ENCODE measurements at regions not wholly inside any gene's neighbourhood (a gene's known extent, or its start where the extent isn't known, plus 50 kb on each side); places are given as distances from the start of the nearest gene placed in this dataset.

- no peaks in the 10 kb centered on the region for H3K9me3 Mint-ChIP-seq (ENCODE audit: unreplicated experiment)
- no peak overlapping the region for H3K27ac Mint-ChIP-seq (ENCODE audit: unreplicated experiment)
- no peaks in the 10 kb centered on the region for H3K27me3 Mint-ChIP-seq (ENCODE audit: unreplicated experiment)
- no peak overlapping the region for H3K4me3 Mint-ChIP-seq (ENCODE audit: unreplicated experiment)
- H3K36me3 Mint-ChIP-seq (ENCODE audit: low read depth, unreplicated experiment), result no peaks in the 10 kb centered on the region
- no peak for DNase-seq (ENCODE audit: low spot score)
- H3K4me1 Mint-ChIP-seq (ENCODE audit: unreplicated experiment), result no peaks in the 10 kb centered on the region
- no peak for TF ChIP-seq CTCF (IDR thresholded peaks at IDR 0.05; ENCODE audit: unreplicated experiment)
These were observed 1943.7 kb downstream of the NCAM2 start for GRCh38 chr21:22941779-22942490.

- no peaks in the 10 kb centered on the region for H3K4me1 Mint-ChIP-seq (ENCODE audit: unreplicated experiment)
- H3K27ac Mint-ChIP-seq (ENCODE audit: unreplicated experiment), result no peak overlapping the region
- H3K4me3 Mint-ChIP-seq (ENCODE audit: unreplicated experiment), result no peak overlapping the region
- no peak for TF ChIP-seq CTCF (IDR thresholded peaks at IDR 0.05; ENCODE audit: unreplicated experiment)
- H3K9me3 Mint-ChIP-seq (ENCODE audit: unreplicated experiment), result no peaks in the 10 kb centered on the region
- H3K36me3 Mint-ChIP-seq (ENCODE audit: low read depth, unreplicated experiment), result no peaks in the 10 kb centered on the region
- no peak for DNase-seq (ENCODE audit: low spot score)
- H3K27me3 Mint-ChIP-seq (ENCODE audit: unreplicated experiment), result no peaks in the 10 kb centered on the region
These were observed 1957.3 kb downstream of the NCAM2 start for GRCh38 chr21:22955559-22955958.

- H3K9me3 Mint-ChIP-seq (ENCODE audit: unreplicated experiment), result no peaks in the 10 kb centered on the region
- DNase-seq (ENCODE audit: low spot score), result no peak
- no peaks in the 10 kb centered on the region for H3K4me1 Mint-ChIP-seq (ENCODE audit: unreplicated experiment)
- TF ChIP-seq CTCF (IDR thresholded peaks at IDR 0.05; ENCODE audit: unreplicated experiment), result no peak
- no peak overlapping the region for H3K27ac Mint-ChIP-seq (ENCODE audit: unreplicated experiment)
- no peaks in the 10 kb centered on the region for H3K36me3 Mint-ChIP-seq (ENCODE audit: low read depth, unreplicated experiment)
- no peaks in the 10 kb centered on the region for H3K27me3 Mint-ChIP-seq (ENCODE audit: unreplicated experiment)
- no peak overlapping the region for H3K4me3 Mint-ChIP-seq (ENCODE audit: unreplicated experiment)
These were observed 1963.0 kb downstream of the NCAM2 start for GRCh38 chr21:22961258-22961657.

- H3K27ac Mint-ChIP-seq (ENCODE audit: unreplicated experiment), result no peak overlapping the region
- no peak for TF ChIP-seq CTCF (IDR thresholded peaks at IDR 0.05; ENCODE audit: unreplicated experiment)
- no peaks in the 10 kb centered on the region for H3K27me3 Mint-ChIP-seq (ENCODE audit: unreplicated experiment)
- H3K4me3 Mint-ChIP-seq (ENCODE audit: unreplicated experiment), result no peak overlapping the region
- DNase-seq (ENCODE audit: low spot score), result no peak
- H3K9me3 Mint-ChIP-seq (ENCODE audit: unreplicated experiment), result no peaks in the 10 kb centered on the region
- no peaks in the 10 kb centered on the region for H3K36me3 Mint-ChIP-seq (ENCODE audit: low read depth, unreplicated experiment)
- H3K4me1 Mint-ChIP-seq (ENCODE audit: unreplicated experiment), result no peaks in the 10 kb centered on the region
These were observed 1967.4 kb downstream of the NCAM2 start for GRCh38 chr21:22965455-22966135.

- Mint-ChIP-seq H3K36me3 (ENCODE audit: low read depth, unreplicated experiment) (peaks cover 3% of the 10 kb centered on the region), H3K4me1 (ENCODE audit: unreplicated experiment) (peaks cover 4% of the 10 kb centered on the region), H3K27me3 (ENCODE audit: unreplicated experiment) (peaks cover 4% of the 10 kb centered on the region), H3K4me3 (ENCODE audit: unreplicated experiment) (no peak overlapping the region), H3K27ac (ENCODE audit: unreplicated experiment) (no peak overlapping the region), H3K9me3 (ENCODE audit: unreplicated experiment) (peaks cover 8% of the 10 kb centered on the region)
- TF ChIP-seq CTCF (IDR thresholded peaks at IDR 0.05; ENCODE audit: unreplicated experiment), result no peak
- DNase-seq (ENCODE audit: low spot score), result no peak
These were observed 1983.6 kb downstream of the NCAM2 start for GRCh38 chr21:22981819-22982218.

Data from endothelial cell (in vitro differentiated cells).